Fibroblast of skin of back (primary cell): ENCODE measurements at regions not wholly inside any gene's neighbourhood (a gene's known extent, or its start where the extent isn't known, plus 50 kb on each side); places are given as distances from the start of the nearest gene placed in this dataset.

Source experiments
- DNase-seq: peaks from one replicate; pipeline ENCODE4 v3.0.0-alpha.2; 2013

- no peak for DNase-seq
Measured at GRCh38 chr7:65809259-65809981, 63.5 kb upstream of the VKORC1L1 start.

GRCh38 chr7:65809982-65810288 lies 62.9 kb upstream of the VKORC1L1 start:
- no peak for DNase-seq

- peak; percentile 69 for DNase-seq
Measured at GRCh38 chr7:65812281-65812680, 60.6 kb upstream of the VKORC1L1 start.

GRCh38 chr7:65814556-65815167 lies 58.2 kb upstream of the VKORC1L1 start:
- peak; percentile 86 for DNase-seq

- peak; percentile 4 for DNase-seq
Measured at GRCh38 chr7:65820287-65820950, 52.5 kb upstream of the VKORC1L1 start.
